RKO (cell line): ENCODE measurements at regions not wholly inside any gene's neighbourhood (a gene's known extent, or its start where the extent isn't known, plus 50 kb on each side); places are given as distances from the start of the nearest gene placed in this dataset.

Experiments
- DNase-seq: peaks from one replicate; pipeline ENCODE4 v3.0.0-alpha.2; 2016; ENCODE audit warnings: low spot score

DNA sequence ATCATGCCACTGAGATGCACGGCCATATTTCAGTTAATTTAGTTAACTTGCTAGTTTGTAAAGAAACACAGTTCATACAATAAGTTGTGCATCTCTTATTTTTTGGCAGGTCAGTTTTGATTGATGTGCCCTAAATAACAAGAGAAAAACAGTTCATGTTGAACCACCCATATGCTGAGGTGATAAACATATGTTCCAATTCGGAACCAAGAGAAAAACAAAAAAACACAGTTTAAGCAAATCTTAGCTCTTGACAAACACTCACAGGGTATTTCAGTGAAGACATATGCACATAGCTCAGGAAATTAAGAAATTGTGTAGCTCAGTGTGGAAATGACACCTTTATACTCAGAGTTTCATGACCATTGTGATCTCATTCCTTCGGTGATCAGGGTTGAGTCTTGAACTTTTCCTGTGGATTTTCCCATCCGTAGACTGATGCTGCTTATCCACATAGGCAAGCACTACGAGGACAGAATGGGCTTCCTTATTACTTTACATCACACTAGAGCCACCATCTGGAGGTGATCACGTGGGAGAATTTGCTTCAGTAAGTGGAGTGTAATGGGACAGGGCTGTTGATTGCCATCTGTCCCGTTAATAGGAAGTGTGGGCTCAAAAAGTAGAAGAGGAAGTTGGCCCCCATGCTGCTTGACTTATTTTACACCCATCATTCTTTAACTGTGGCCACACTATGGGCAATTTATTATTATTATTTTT lies 773.0 kb downstream of the MTRR start:
- DNase-seq, result no peak

DNA sequence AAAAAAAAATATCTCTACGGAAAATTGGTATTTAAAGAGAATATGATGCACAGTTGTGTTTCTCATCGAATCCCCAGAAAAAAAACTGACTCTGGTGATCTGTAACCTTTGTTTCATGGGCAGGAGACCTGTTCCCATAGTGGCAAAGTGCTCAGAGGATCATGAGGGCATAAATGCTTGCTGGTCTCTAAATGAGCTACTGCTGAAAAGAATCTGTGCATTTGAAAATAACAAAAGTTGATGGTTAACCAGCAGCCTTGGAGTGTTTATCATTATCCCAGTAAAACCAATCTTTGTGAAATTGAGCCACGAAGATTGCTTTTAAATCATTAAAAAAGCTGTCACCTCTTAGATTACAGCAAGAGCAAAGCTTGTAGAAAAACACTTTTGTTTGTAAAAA lies 775.4 kb downstream of the MTRR start:
- no peak for DNase-seq

DNA sequence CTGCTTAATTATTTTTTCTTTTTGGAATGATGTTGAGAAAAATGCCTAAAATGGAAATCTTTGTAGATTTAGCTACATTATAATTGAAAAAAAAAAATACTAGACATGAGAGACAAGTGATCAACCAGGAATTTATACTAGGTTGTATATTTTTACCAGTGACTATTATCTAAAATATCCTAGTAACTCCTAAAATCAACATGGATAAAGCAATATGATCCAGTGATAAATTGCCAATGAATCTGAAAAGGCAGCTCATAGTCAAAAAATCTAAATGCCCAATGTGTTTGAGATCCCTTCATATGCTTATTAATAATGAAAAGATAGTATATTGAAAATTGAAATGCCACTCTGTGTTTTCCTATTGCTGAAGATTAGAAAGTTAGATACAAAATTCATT lies 778.2 kb downstream of the MTRR start:
- DNase-seq, result no peak

DNA sequence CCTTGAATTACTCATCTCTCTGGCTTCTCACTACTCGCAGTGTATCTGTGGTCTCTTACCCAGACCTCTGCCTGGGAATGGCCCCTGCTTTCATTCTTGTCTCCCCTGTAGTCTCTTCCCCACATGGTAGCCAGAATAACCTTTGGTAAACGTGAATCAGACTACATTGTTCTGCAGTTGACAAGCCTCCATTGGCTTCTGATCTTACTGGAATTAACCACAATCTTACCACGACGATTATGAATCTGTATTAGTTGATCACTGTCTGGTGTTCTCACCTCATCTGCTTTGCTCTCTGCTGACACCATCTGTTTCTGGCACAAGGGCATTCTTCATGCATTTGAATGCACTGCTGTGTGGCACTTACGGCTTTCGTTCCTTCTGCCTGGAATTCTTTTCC lies 781.2 kb downstream of the MTRR start:
- no peak for DNase-seq

DNA sequence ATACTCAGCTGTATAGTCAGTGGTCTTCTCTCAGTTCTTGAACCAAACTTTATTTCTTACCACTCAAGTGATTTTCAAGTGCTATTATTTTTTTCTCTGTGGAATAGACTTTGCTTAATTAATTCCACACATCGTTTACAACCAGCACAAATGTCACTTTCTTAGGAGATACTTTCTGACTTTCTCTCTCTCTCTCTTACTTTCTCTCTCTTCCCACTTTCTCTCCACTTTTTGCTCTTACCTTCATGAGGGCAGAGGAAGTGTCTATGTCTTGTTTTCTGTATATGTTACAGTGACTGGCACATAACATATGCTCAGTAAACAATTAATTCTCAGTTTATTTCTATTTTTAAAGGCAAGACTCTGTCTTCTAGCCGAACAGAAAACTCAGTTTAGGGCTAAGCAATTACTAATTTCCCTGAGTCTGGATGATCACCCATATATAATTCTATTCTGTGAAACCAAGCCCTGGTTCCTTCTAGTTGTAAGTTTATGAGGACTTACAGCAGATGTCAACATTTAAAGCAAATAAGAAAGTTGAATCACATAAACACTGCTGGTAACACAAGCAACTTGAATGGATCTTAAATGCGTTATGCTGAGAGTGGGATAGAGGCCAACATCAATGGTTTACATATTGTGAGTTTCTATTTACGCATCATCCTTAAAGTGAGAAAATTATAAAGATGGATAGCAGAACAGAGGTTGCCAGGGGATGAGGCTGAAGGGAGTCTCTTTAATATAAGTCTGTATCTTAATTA lies 791.4 kb downstream of the MTRR start:
- no peak for DNase-seq

DNA sequence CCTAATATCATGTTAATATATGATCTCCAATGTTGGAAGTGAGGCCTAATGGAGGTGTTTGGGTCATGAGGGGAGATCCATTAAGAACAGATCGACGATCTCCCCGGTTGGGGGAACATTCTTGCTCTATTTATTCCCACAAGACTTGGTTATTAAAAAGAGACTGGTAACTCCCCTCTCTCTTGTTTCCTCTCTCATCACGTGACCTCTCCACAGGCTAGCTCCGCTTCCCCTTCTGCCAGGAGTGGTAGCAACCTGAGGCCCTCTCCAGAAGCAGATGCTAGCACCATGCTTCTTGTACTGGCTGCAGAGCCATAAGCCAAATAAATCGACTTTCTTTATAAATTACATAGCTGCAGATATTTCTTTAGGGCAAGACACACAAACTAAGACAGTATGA lies 794.4 kb downstream of the MTRR start:
- DNase-seq, result no peak

DNA sequence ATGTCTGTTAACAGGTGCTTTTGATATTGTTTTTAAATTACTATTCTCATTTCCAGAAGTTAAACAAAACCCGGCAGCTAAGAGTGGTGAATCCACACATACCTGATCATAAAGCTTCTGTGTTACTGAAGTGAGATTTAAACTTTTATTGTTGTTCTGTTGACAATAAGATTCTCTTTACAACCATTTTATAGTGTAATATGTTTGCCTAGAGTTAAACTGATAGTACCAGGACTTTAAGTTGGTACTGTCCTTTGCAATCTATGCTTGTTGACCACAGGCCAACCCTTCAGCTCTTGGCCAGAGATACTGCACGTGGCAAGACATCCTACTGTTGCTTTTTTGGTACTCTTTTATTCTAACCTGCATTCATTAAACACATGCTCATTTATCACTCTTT lies 806.2 kb downstream of the MTRR start:
- DNase-seq, result no peak

DNA sequence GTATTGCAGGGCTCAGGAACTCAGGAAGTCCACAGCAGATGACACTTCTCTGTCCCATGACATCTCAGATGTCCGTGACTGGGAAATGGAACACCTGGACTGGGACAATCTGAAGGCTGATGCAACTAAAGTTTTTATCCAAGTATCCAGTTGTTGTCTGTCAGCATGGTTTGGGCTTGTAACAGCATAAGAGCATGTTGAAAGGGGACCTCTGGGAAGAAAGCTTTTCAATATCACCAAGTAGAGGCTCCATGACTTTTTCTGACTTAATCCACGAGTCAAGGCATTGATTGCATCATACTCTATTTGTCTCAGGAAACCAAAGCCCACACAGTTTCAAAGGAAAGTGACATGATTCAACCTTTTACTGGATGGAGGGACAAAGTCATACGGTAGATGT lies 807.7 kb downstream of the MTRR start:
- no peak for DNase-seq

DNA sequence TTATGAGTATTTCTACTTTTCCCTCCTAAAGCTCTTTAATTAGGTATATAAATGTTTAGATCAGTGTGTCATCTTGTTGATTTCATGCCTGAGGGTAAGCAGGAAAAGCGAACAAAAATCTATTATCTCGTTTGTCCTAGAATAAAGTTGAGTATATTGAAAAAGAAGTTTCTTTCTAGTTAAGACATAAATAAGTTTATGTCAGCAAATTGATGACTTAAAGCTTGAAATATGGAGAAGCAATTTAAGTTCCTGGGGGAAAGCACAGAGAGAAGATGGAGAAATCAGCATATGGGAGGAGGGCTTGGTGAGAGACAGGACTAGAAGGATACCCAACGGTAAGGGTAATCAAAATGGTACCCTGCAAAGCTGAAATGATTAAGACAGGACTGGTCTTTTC lies 813.4 kb downstream of the MTRR start:
- DNase-seq, result no peak

DNA sequence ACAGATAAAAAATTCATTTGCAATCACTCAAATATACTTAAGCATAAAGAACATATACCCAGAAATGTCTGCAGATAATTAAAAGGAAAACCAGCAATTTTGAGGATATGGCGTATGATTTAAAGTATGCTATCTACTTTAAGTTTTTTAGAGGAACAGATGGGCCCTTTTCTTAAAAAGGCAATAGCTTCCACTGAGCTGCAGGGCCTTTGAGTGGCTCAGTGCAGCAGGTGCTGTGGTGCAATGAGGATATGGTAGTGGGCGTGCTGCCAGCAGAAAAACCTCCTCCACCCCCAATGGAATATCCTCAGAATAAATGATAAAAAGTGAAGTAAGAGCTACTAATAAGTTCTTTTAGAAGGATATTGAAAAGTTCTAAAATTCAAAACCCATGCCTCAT lies 814.5 kb downstream of the MTRR start:
- no peak for DNase-seq

DNA sequence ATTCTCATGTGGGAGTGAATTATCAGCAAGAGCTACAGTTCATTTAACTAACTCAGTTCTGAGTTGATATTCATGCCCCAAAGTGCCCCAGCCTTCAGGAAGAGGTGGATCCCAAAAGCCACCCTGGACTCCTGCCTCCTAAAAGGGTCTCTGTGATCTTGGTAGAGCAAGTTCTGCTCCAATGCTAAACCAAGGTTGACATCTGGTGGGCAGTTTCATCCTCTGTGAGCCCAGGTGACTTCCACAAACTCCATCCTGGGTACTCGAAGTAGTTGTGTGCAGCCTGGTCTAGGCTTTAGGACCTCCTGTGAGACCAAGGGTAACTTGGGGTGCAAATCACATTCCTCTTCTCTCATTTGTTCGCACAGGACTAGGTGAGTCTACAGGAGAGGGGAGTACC lies 816.8 kb downstream of the MTRR start:
- no peak for DNase-seq

DNA sequence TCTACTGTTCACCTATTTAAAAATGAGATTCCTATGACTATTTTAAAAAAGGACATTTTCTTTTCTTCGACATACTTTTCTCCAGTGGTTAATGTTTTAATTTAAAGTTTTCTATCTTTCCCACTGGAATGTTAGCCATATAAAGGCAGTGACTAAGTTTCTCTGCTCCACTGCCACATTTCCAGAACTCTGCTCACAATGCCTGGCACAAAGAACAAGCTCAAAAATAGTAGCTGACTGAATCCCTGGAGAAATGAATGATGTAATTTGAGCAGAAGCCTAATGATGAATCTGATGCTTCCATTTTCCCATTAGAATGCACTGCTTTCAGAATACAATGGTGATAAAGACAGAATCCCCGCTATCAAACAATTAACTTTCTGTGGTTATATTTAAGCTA lies 817.8 kb downstream of the MTRR start:
- DNase-seq, result no peak

DNA sequence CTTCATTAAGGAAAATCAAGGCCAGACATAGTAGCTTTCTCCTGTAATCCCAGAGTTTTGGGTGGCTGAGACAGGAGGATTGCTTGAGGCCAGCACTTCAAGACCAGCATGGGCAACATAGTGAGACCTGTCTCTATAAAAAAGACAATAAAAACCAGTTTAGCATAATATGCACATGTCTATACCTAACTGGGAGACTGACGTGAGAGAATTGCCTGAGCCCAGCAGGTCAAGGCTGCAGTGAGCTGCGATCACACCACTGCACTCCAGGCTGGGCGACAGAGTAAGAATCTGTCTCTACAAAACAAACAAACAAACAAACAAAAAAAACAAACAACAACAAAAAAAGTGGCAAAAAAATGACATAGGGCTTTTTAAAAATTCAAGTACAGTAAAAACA lies 820.8 kb downstream of the MTRR start:
- no peak for DNase-seq

DNA sequence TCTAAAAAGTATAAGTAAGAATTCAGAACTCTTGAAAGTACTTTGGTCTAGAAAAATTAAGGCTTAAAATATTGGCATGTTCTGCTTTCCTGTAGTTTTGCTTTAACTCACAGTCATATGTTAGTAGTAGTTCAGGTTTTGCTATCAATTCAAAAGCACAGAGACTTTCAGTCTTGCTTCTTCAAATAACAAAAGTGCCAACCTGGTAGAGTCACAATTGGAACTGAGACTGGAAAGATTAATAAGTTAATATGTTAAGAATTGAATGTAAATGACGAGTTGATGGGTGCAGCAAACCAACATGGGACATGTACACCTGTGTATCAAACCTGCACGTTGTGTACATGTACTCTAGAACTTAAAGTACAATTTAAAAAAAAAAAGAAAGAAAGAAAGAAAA lies 822.3 kb downstream of the MTRR start:
- no peak for DNase-seq

DNA sequence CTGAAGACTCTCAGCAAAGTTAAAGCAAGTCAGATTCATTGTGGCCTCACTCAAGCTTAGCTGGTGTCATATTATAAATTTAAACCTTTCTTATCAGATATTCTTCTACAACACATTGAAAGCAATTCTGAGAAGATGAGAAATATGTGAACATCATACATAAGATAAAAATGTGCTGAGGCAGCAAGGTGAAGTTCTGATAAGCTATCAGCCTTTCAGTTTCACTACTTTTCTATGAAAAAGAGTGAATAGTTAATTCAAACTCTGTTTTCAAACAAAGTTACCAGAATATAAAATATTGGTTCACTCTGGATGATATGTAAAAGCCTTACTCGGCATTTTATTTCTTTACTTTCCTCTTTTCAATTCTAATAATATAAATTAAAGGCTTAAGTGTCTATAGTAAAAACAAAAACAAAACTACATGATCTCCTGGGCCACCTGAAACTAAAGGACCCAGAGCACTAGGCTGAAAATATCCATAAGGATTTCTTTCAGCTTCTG lies 824.4 kb downstream of the MTRR start:
- DNase-seq, result no peak

DNA sequence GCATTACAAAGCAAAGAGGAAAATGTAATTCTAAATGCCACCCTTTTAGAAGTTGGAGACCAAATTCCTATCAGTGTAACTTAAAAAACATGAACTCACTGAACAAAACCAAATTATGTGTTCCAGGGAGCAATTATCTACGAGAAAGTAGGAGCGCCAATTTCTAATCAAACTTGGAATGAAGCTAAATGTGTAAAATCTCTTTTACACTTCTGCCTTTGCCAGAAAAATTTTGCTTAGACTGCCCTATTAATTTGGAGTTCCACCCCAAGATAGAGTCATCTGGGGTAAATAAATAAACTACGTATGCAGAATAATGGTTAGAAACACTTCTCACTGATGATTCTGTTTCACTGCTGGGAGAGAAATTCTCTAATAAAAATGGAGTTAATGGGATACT lies 825.6 kb downstream of the MTRR start:
- DNase-seq, result no peak

DNA sequence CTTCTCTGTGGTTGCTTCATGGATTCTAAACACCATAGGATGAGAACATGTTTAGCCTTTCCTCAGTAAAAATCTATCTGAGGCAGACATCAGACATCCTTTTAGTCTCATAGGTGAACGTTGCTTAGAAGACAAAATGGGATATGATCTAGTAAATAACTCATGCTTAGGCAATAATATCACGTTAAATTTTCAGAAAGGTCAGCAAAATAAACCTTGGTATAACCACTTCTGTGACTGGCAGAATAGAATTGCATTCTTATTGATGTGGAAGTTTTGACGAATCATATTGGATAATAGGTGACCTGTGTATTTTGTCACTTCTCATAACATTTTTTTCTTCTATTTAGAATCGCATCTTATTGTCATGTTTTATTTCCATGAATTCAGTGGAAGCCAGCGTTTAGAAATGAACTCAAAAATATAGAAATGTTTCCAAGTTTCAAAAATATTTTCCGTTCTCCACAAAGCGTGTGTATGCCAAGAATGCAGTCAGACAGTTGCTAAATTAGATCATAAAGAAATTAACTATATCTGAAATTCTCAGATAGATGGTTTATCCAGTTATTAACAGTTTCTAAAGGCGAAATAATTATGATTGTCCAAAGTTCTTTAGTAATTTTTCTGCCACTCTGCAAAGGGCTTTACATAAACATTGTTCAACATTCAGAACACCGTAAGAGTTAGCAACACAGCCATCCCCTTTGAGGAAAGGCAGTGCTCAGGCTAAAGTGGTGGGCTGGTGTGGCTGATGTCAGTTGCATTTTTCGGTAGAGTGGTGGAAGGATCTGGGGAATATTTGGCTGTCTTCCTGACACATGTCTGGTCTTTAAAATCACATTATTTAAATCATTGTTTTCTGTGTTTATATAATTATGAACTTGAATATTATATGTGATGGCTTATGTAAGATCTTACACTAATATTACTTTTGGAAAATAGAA lies 827.2 kb downstream of the MTRR start:
- DNase-seq, result no peak

DNA sequence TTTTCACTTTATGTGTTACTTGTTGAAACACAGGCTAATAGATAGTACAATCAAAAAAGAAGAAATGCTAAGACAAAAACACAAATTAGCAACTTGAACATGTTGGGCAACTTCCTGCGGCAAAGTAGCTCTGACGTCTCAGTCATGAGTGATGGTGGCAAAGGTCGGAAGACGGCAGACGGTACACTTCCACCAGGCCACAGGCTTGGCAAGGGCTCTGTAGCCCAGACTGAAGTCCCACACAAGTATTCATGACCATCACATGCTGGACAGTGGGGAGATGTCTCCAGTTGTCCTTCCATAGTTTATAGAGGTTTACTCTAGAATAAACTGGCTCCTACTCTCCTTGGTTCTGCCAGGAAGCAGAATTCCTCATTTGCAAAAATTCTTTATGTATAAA lies 831.3 kb downstream of the MTRR start:
- no peak for DNase-seq

DNA sequence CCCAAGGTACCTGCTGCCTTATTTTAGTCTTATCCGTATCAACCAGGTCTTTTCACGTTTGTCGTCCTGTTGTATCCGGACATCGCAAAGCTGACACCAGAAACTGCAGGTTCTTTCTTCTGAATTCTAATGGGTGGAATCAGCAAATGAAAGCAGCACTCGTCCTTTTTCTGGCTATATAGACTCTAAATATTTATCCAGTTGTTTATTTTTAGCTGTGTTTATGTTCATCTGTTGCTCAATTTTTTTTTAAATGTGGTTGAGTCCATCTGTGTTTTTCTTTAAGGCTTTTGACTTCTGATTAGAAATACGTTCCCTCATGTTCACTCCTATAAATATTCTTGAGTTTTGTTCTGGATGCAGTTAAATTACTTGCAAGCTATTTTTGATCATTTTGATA lies 831.7 kb downstream of the MTRR start:
- DNase-seq, result no peak

DNA sequence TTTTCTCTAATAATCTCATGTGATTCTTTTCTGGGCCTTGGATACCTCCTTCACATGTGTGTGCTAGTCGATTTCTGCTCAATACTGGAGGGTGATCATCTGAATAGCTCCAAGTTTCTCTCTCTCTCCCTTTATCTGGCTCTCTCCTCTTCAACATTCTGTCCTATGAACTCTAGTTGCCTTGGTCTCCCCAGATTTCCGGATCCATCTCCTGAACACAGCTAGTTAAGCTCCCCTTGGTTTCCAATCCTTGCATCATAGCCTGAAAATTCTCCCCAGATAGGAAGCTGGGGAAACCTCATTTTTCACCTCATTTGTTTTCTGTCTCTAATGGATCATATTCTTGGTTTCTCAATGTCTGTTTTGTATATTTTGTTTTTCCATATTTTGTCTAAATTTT lies 832.3 kb downstream of the MTRR start:
- no peak for DNase-seq

DNA sequence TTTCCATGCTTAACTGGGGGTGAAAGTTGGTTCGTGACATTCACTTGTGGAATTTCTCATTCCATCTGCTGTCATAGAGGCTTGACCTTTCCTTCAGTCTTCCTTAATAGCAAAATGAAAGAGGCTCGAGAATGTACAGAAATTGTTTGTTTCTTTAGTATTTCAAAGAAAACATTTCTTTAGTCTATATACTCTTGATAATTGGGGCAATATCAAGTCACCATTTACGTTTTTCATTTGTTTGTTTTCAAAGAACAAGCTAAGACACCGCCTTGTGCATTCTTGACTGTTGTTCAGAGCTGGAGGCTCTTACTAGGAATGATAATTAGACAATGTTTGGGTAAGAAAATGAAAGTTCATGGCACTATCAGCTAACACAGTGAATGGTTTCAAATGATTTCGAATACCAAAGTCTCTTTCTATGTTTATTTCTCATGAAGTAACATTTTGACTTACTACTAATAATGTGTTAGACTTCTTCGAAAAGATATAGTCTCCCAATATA lies 835.4 kb downstream of the SEMA5A start:
- DNase-seq, result no peak

DNA sequence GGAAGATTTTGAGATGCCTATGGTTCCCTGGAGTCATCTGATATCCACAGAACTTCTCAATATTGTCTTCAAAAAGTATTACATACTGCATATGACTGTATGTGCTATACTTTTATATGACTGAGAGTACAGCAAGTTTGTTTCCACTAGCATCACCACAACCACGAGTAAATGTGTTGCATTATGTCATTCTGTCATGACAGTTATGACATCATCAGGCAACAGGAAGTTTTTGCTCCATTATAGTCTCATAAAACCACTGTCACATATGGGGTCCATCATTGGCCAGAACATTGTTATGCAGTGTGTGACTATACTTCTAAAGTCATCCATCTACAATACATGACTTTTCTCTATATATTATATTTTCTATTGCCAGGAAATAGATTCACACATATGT lies 831.7 kb downstream of the SEMA5A start:
- no peak for DNase-seq
